GM19239 (cell line): ENCODE measurements at regions not wholly inside any gene's neighbourhood (a gene's known extent, or its start where the extent isn't known, plus 50 kb on each side); places are given as distances from the start of the nearest gene placed in this dataset.
"Not testable (repeated sequence)": the region's sequence is repeated elsewhere in the genome, so short reads cannot be mapped to it uniquely, and the experiment has no call there.

Experiments
- DNase-seq: peaks from one replicate; pipeline ENCODE4 v3.0.0; 2011; ENCODE audit warnings: low spot score; ENCODE audit not compliant: insufficient read length
- FAIRE-seq: peaks from 2 replicates; lab custom pipeline; 2011; peaks lifted over from hg19 to GRCh38; lab: Jason Lieb, UNC

- DNase-seq (no peak), FAIRE-seq (no peak)
Observed at GRCh38 chr7:57198801-57199200, 66.6 kb upstream of the ZNF479 start.

GRCh38 chr7:57199252-57199651 lies 67.0 kb upstream of the ZNF479 start:
- no peak for DNase-seq
- no peak for FAIRE-seq

DNA sequence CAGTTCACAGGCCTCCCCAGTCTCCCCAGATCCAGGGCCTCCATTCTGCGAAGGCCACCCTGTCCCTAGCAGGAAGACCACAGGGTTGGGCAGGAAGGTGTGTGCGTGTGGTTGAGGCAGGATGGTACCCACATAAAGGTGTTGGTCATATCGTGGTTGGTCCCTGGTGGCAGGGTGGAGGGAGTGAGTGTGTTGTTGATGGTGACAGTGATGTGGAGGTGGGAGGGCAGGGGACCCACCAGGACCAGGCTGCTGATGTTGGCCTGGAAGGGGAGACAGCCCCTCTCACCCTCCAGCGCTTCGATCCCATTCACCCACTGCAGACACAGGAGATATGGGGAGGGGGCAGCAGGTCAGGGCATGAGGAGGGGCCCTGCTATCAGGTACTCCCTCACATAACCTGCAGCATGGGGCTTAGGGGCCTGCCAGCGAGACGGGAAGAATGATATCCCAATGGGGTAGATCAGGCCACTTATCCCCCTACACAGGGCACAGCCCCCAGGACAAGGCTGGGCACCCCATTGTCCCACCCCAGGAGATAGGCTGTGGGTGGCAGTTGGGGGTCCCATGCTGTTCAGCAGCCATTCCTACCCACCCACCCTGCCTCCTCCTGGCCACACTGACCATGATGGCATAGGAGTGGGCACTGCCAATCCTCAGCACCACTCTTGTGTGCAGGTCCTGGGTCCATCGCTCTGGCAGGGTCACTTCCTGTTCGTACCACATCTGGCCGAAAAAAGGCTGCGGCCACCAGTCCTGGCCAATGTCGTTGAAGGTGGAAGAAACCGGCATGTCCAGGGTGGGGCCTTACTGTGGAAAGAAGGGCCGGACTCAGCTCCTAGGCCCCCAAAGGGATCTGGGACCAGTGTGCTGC lies 69.0 kb upstream of the ZNF479 start:
- FAIRE-seq (no peak), DNase-seq (no peak)

- no peak for FAIRE-seq
- no peak for DNase-seq
Observed at GRCh38 chr7:57201895-57202210, 69.6 kb upstream of the ZNF479 start.

DNA sequence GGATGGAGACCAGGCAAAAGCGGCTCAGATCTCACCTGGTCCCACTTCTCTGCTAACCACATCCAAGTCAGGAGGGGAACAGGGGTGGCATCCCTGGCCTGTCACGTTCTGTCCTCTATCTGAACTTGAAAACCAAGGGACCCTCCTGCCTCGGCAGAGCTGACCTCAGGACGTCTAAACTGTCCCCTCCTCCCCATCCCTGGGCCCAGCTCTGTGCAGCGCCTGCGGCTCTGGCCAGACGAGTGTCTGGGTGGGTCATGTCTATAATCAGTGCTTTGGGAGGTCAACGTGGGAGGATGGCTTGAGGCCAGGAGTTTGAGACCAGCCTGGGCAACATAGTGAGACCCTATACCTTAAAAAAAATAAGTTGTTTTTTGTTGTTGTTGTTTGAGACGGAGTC lies 70.0 kb upstream of the ZNF479 start:
- FAIRE-seq (no peak), DNase-seq (no peak)

DNA sequence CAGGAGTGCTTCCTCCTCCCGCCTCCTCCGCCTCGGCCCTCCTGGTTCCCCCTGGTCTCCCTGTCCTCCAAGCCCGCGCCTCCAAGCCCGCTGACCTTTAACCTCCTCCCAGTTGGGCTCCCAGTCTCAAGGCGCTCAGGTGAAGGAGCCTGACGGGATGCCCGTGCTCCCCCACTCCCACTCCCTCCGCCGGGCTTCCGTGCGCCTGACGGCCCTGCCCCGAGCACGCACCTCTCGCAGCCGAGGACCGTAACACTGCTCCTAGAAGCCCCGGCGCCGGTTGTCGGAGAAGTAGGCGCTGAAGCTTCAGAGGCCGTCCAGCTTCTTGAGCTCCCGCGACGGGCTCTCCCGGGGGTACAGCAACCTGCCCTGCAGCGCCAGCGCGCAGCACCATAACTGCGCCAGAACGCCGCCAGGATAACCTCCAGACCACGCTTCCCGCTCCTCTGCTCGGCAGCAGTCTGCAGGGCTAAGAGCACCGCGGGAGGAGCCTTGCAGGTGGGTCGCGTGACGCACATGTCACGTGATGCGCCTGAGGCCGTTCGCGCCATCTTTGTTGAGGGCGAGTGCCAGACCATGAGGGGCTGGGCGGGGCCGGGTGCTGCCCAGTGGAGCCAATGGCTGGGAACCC lies 71.0 kb upstream of the ZNF479 start:
- no peak for FAIRE-seq

GRCh38 chr7:57203858-57204257 lies 71.6 kb upstream of the ZNF479 start:
- DNase-seq, FAIRE-seq: not testable (repeated sequence)

More for the DNA sequence above, 71.0 kb upstream of the ZNF479 start:
- DNase-seq, result no peak

DNA sequence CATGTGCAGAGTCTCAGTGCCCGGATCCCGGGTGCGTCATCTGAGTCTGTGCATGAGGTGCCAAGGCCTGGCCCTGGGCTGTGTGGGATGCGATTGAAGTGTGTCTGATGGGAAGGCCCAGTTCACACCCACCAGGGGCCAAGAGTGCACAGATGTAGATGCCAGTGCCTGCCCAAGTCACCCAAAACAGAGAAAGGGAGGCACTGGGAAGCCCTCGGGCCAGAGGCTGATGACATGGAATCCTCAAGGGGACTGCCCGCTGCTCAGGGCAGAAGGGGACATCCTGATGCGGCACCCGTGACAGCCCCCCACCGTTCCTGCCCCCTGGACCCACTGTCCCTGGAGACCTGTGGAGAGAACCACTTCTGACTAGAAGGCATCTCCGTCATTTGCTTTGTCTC lies 72.2 kb upstream of the ZNF479 start:
- FAIRE-seq, result no peak
- no peak for DNase-seq

- FAIRE-seq, result no peak
- no peak for DNase-seq
Observed at GRCh38 chr7:57205000-57205399, 72.8 kb upstream of the ZNF479 start.

- FAIRE-seq (no peak), DNase-seq (no peak)
Observed at GRCh38 chr7:57207836-57208235, 75.6 kb upstream of the ZNF479 start.

DNA sequence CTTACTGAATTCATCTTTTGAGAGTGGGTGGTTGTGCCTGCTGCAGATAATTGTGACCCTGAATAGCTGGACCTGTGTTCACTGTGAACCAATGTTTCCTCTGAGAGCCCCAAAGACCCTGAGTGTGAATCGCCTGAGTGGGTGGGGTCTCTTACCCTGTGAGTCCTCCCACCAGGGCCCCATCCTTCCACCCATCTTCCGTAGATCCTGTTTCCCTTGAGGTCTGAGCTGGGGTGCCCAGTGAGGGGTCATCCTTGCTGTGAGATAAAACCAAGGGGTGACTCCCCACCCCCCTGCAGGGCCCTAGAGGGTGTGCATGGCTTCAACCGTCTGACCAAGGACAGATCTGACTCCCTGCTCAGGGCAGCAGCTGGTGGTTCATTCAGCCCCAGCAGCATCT lies 78.0 kb upstream of the ZNF479 start:
- FAIRE-seq, result no peak
- no peak for DNase-seq

DNA sequence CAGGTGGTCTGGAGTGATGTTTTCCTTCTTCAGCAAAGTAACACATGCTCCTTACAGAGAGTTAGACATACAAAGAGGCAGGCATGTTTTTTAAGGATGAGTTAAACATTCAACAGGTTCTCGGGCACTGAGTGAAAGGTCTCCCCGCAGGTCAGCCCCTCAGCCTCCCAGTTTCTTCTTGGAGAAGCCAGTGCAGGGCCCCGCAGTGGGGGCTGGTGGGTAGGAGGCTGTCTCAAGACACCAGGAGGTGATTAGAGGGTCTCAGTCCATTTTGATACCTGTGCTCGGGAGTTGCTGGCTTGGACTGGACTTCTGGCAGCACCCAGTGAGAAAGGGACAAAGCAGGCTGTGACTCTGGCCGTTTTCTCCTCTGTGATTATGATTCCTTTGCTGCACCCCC lies 78.6 kb upstream of the ZNF479 start:
- FAIRE-seq (no peak), DNase-seq (no peak)

DNA sequence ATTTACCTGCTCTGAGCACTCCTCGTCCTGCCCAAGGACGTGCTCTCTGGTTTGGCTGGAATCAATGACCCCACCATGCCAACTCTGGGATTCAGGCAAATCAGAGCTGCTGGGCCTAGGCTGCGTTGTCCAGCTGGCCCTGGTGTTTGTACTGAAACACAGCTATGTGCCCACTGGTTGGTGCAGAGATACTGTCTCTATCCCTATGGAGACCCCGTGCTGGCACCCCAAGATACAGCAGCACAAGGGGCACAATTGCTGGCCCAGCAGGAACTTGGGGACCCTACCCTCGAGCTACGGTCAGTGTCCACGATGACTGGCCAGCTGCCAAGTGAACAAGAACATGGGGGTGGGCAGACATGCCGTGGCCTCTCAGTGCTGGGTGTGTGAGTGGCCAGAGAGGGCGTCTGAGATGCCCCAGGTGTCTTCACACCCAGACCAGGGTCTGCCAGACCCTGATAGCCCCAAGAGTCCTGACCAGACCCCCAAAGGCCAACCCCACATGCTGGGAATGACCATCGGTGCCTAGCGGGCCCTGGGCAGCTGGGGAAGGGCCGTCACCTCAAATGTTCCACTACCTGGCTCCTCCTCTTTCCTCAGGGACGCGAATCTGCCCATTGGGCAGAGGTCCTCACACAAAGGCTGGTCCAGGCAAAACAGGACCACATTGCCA lies 79.3 kb upstream of the ZNF479 start:
- FAIRE-seq, result no peak
- DNase-seq, result no peak

DNA sequence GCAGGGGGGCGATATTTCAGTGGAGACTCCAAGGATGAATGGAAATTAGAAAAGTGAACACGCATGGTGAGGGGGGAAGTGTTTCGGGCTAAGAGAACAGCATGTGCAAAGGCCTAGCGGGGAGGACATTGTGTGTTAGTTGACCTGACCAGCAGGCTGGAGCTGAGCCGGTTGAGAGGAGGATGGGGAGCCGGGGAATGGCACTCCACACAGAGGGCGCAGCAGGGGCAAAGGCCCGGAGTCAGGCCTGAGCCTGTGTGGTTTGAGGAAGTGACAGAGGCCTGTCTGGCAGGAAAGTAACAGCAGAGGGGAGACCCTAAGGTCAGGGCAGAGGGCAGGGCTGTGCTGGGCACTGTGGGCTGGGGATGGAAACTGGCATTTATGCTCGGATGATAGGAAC lies 83.2 kb upstream of the ZNF479 start:
- DNase-seq (no peak), FAIRE-seq (no peak)

GRCh38 chr7:57216340-57216739 lies 84.1 kb upstream of the ZNF479 start:
- FAIRE-seq, result no peak

GRCh38 chr7:57218196-57218716 lies 86.0 kb upstream of the ZNF479 start:
- FAIRE-seq (no peak), DNase-seq (no peak)

More at GRCh38 chr7:57216340-57216739, 84.1 kb upstream of the ZNF479 start:
- DNase-seq, result no peak

- DNase-seq (no peak), FAIRE-seq (no peak)
Observed at GRCh38 chr7:57220746-57221145, 88.5 kb upstream of the ZNF479 start.

GRCh38 chr7:57225666-57226065 lies 93.4 kb upstream of the ZNF479 start:
- FAIRE-seq (no peak), DNase-seq (no peak)

DNA sequence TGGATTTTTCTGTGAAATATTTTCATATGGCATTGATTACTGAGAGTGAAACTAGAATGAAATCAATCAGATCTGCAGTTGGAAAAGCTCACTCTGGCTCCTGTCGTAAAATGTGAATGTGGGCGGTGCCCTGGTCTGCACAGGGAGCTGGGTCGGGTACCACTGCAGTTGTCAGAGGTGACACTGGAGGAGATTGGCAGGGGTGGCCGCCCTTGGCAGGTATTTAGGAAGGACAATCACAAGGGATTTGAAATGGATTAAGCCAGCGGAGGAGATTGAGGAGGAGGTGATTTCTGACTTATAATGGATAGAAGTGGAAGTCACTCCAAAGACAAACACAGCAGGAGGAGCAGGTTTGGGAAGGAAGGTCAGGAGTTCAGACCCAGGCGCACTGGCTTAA lies 109.0 kb upstream of the ZNF479 start:
- FAIRE-seq, result not testable (repeated sequence)

DNA sequence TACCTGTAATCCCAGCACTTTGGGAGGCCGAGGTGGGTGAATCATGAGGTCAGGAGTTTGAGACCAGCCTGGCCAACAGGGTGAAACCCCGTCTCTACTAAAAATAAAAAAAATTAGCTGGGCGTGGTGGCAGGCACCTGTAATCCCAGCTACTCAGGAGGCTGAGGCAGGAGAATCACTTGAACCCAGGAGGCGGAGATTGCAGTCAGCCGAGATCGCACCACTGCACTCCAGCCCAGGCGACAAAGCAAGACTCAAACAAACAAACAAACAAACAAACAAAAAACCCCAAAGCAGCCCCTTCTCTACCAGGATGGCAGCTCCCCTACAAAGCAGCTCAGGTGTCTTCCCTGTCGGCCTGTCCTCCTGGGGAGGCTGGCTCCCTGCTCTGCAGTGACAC lies 111.3 kb upstream of the ZNF479 start:
- FAIRE-seq, result not testable (repeated sequence)

More for the DNA sequence above, 109.0 kb upstream of the ZNF479 start:
- not testable (repeated sequence) for DNase-seq

More for the DNA sequence above, 111.3 kb upstream of the ZNF479 start:
- not testable (repeated sequence) for DNase-seq
